GM18858 (cell line): ENCODE measurements at regions not wholly inside any gene's neighbourhood (a gene's known extent, or its start where the extent isn't known, plus 50 kb on each side); places are given as distances from the start of the nearest gene placed in this dataset.

Experiments
- ATAC-seq: cut with Tn5 transposase; IDR thresholded peaks from one replicate; pipeline ENCODE4 v1.9.1; 2021; ENCODE audit not compliant: unreplicated experiment

DNA sequence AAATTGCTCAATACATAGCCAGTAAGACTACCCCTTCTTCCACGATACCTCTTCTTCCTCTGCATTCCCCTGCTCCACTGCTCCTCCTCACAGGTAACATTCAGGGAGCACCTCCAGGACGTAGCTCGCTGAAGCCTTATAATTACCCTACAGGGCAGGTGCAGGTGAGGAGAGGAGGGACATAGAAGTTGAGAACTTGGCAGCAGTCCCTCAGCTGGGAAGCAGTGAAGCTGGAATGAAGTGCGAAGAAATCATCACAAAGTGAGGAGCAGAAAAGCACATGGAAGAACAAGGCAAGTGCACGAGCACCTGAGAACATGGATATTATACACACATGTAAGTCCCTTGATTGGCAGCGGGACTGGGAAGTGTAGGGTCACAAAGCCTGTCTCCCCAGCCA lies 118.2 kb downstream of the HSD17B3 start:
- ATAC-seq = no peak

GRCh38 chr9:96178153-96178552 lies 123.8 kb downstream of the HSD17B3 start:
- ATAC-seq = no peak

GRCh38 chr9:96177719-96178028 lies 124.3 kb downstream of the HSD17B3 start:
- ATAC-seq = no peak

GRCh38 chr9:96177005-96177718 lies 124.8 kb downstream of the HSD17B3 start:
- ATAC-seq = no peak

DNA sequence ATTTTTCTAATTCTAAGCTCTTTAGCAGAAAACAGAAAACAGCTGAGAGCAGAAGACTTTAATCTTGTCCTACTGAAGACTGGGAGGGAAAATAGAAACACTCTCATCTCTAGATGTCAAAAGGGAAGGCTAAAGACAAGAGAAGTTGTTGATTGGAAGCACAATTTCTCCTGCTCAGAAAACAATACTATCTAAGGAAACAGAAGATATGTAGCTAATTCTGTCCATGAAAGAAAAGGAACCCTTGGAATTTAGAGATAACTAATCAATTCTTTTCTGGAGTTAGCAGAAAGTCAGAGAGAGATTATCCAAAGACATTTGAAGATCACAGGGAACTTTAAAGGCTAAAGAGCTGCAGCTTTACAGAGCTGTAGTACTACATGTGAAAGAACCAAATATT lies 126.2 kb downstream of the HSD17B3 start:
- ATAC-seq = no peak

GRCh38 chr9:96175001-96175400 lies 127.0 kb downstream of the HSD17B3 start:
- no peak for ATAC-seq

DNA sequence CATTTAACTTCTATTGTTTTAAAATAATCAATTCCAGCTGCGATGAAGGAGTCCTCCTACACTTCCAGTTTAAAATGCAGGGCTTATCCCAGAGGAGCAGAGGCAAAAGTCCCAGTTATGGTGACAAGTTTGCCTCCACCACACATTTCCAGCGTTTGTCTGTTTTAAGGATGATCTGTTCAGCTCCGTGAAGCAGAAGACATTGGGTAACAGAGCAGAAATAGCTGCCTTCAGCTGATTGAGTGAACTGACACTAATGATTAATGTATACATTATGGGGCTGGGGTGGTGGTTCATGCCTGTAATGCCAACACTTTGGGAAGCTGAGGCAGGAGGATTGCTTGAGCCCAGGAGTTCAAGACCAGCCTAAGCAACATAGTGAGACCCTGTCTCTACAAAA lies 127.6 kb downstream of the HSD17B3 start:
- ATAC-seq = no peak

- no peak for ATAC-seq
Measured at GRCh38 chr9:96173640-96174039, 128.3 kb downstream of the HSD17B3 start.

DNA sequence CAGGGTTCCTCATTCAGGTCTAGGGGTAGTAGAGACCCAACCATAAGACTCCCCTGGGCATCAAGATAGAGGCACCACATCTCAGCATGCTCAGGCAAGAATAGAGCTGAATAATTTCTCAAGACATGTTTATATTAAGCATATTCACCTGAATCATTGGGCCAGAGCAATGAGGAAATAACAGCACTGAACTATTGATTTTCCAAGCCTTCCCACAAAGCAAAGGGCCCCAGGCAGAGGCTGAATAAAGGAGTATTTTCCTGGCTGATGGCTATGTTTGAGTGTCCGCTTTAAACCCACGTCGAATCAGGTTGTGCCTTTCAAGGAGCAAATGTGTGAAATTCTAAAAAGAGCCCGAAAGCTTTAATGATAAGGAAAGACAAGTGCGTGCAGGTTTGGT lies 129.2 kb downstream of the HSD17B3 start:
- ATAC-seq = no peak

DNA sequence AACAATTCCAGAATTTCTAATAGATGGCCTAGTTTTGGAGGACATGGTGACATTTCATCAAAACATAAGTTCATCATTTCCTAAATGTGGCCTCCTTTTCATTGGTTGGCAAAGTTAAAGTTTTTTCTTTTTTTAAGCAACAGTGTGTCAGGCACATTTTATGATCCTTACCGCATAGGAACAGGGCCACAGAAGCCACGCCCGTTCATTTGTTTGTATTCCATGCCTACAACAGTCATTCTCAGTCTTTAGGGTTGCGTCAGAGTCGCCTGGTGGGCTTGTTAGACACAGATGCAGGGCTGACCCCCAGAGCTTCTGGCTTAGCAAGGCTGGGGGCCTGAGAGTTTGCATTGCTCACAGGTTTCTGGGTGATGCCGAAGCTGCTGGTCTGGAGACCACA lies 130.2 kb downstream of the HSD17B3 start:
- no peak for ATAC-seq

GRCh38 chr9:96169901-96170300 lies 132.1 kb downstream of the HSD17B3 start:
- ATAC-seq = no peak

- no peak for ATAC-seq
Measured at GRCh38 chr9:96169484-96169883, 132.5 kb downstream of the HSD17B3 start.

DNA sequence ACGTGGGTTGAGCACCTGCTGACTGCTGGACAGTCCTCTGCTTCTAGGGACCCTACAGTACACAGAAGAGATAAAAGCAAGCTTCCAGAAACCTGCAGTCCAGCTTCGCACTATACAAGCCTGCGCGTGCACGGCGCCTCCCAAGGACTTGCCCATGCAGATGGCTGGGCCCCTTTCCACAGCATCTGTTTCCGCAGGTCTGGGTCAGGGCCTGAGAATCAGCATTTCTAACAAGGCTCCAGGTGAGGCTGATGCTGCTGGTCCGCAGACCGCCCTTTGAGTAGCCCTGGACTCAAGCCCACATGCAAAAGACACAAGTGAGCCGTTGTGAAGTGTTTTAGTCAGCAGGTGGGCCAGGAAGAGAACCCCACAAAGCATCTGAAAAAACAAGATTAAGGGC lies 133.1 kb downstream of the HSD17B3 start:
- ATAC-seq = no peak

DNA sequence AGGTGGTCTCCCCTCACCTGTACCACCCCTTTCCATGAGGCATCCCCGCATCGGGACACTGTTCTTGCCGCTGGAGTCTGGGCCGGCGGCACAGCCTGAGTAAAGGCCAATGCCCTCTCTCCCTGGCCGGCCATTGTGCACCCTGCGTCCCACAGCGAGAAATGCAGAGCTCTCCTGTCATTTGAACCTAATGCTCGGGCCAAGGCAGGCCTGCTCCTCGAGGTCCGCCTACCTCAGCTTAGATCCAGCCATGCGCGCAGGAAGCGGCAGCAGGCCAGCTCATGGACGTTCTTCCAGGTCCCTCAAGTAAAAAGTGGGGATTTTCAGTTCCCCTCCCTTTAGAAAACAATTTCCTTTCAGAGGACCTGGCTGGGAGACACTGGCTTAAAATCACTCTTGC lies 135.0 kb downstream of the HSD17B3 start:
- no peak for ATAC-seq

GRCh38 chr9:96164268-96164683 lies 137.7 kb downstream of the HSD17B3 start:
- ATAC-seq = no peak

DNA sequence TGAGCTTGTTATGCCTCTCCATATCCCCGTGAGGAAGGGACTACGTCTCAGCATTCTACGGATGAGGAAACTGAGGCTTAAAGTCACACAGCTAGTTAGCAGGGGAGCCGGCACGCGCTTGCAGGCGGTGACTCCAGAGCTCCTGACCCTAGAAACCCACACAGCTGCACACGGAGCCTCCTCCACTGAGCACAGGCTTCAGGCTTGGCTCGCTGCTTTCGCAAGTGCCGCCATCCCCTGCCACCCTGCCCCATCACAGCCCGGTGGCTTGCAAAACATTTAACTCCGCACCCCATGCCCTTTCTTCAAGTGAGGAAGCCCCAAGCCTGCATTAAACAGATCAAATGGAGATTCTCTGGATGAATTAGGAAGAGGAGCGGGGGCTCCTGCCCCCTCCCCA lies 138.3 kb downstream of the HSD17B3 start:
- no peak for ATAC-seq

GRCh38 chr9:96163161-96163560 lies 138.8 kb downstream of the HSD17B3 start:
- ATAC-seq = no peak

DNA sequence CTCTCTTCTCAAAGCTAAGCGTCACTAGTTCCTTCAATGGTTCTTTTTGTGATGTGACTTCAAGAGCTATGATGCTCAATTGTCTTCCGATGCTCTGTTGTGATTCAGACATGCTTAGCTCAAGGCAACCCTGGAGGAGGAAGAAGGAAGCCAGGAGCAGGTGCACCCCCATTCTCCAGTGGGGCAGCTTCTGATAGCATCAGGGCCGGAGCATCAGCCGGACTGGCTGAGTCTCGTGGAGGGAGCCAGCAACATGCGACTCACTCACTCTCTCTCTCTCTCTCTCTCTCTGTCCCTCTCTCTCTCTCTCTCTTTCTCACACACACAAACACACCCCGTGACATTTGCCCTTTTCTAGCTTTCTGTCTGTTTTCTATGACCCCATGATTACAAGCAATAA lies 140.2 kb downstream of the HSD17B3 start:
- ATAC-seq = no peak

- no peak for ATAC-seq
Measured at GRCh38 chr9:96160866-96161265, 141.1 kb downstream of the HSD17B3 start.

GRCh38 chr9:96160168-96160567 lies 141.8 kb downstream of the HSD17B3 start:
- ATAC-seq = no peak

- ATAC-seq = no peak
Measured at GRCh38 chr9:96159596-96159995, 142.4 kb downstream of the HSD17B3 start.

DNA sequence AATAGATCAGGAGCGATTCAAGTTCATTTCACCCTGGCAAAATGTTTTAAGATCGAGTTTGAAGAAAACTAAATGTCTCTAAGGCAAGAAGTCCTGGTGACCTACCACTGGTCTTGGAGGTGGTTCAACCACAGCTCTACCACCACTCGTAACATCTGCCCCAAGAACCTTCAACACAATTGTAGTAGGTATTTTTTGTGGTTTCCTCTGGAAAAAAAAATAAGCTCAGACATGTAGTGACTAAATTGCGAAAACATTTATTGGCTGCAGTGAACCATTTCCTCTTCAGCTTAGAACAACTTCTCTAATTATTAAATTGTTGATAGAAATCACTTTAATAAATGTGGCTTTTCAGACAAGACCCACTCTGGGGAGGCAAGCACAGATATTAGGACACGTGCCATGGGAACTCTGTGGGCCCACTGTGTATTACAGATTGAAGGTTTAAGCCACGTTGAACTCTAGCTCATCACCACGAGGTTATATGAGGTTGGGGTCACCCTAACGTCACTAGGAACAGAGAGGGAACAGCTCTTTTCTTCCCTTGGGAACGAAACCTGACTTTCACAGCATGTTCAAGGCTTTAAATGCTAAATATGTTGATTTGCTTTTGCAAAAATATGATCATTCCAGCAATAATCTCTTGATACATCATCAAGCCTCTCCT lies 142.9 kb downstream of the HSD17B3 start:
- ATAC-seq = no peak

DNA sequence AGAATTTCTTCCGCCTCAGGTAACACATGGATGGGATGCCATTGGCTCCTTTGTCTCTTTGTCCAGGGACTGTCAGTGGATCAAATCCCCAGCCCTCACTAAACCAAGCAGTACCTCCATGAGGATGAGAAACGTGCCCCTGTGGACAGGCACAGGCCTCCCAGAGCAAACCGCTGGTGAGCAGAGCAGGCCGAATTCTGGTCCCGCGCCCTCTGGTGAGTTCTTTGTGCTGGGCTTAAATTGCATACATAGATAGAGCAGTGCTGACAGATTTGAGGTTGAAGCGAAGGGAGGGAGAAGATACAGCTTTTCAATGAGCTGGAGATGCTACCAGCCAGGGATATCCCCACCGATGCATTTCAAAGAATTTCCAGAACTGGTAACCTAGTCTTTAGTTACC lies 143.8 kb downstream of the HSD17B3 start:
- ATAC-seq = no peak
